ENCODE measurements at regions not wholly inside any gene's neighbourhood (a gene's known extent, or its start where the extent isn't known, plus 50 kb on each side); places are given as distances from the start of the nearest gene placed in this dataset.

DNA sequence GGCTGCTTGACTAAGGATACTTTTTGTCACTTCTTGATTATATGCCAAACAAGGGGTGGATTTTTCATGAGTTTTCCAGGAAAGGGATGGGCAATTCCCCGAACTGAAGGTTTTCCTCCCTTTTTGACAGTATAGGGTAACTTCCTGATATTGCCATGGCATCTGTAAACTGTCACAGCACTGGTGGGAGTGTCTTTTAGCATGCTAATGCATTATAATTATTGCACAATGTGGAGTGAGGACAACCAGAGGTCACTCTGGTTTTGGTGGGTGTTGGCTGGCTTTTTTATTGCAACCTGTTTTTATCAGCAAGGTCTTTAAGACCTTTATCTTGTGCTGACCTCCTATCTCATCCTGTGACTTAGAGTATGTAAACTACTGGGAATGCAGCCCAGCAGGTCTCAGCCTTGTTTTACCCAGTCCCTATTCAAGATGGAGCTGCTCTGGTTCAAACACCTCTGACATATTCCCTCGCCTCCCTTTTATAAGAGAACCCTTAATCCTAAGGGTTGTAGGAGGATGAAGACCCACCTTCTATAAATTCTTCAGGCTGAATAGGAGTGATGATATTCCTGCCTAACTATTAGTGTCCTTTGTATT is 471.2 kb downstream of the ATP23 start:
- Histone ChIP-seq H4K20me1 (ENCODE audit: control insufficient read depth, insufficient read depth, low read depth, low read length) (no peaks in the 10 kb centered on the region), H3K36me3 (ENCODE audit: control insufficient read depth, low read length) (no peaks in the 10 kb centered on the region), H3K4me3 (ENCODE audit: low read length) (no peak overlapping the region), H3K9me2 (replicated peaks; ENCODE audit: control insufficient read depth, low read length) (no peaks in the 10 kb centered on the region), H3K79me2 (ENCODE audit: control insufficient read depth, low read length) (no peaks in the 10 kb centered on the region), H3K27me3 (ENCODE audit: control insufficient read depth, low read length) (no peaks in the 10 kb centered on the region; the same call in 1 of the 2 replicates), H3K9me3 (ENCODE audit: control insufficient read depth, insufficient read depth, low read length) (no peaks in the 10 kb centered on the region; the same call in 1 of the 2 replicates), H3K4me2 (ENCODE audit: low read length) (no peak overlapping the region), H3F3A (ENCODE audit: control insufficient read depth, insufficient read depth) (no peaks in the 10 kb centered on the region), H3K27ac (ENCODE audit: low read depth, low read length) (no peak overlapping the region), H3K4me1 (ENCODE audit: control insufficient read depth, low read length) (no peaks in the 10 kb centered on the region)
- TF ChIP-seq, protein P1, sequence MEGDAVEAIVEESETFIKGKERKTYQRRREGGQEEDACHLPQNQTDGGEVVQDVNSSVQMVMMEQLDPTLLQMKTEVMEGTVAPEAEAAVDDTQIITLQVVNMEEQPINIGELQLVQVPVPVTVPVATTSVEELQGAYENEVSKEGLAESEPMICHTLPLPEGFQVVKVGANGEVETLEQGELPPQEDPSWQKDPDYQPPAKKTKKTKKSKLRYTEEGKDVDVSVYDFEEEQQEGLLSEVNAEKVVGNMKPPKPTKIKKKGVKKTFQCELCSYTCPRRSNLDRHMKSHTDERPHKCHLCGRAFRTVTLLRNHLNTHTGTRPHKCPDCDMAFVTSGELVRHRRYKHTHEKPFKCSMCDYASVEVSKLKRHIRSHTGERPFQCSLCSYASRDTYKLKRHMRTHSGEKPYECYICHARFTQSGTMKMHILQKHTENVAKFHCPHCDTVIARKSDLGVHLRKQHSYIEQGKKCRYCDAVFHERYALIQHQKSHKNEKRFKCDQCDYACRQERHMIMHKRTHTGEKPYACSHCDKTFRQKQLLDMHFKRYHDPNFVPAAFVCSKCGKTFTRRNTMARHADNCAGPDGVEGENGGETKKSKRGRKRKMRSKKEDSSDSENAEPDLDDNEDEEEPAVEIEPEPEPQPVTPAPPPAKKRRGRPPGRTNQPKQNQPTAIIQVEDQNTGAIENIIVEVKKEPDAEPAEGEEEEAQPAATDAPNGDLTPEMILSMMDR (IDR thresholded peaks at IDR 0.05; ENCODE audit: low read depth, low read length, poor library complexity, severe bottlenecking): no peak
- TF ChIP-seq EZH2phosphoT487 (IDR thresholded peaks at IDR 0.05; ENCODE audit: borderline replicate concordance, low read length): no peak

DNA sequence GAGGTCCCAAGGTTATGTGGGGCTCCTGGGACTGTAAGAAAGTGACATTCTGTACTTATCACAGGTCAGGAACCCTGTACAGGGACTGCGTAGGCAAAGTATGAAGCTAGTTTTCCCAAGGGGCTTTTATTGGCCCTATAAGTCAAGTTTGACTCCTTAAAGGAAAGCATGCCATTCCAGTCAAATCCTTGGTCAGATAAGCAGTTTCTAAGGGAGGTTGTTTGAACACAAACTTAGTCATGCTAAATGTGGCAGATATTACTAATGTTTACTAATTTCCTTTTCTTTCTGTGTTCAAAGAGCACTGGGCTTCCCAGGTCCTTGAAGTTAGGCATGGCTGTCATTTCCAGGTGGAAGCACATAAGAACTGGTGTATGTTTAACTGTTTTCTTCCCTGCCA is 472.4 kb downstream of the ATP23 start:
- H4K20me1 ChIP-seq (ENCODE audit: control insufficient read depth, insufficient read depth, low read depth, low read length): no peaks in the 10 kb centered on the region
- no peaks in the 10 kb centered on the region for H3K79me2 ChIP-seq (ENCODE audit: control insufficient read depth, low read length)
- no peaks in the 10 kb centered on the region for H3K9me2 ChIP-seq (replicated peaks; ENCODE audit: control insufficient read depth, low read length)
- H3K27me3 ChIP-seq (ENCODE audit: control insufficient read depth, low read length): no peaks in the 10 kb centered on the region; the same call in 1 of the 2 replicates
- no peak for TF ChIP-seq EZH2phosphoT487 (IDR thresholded peaks at IDR 0.05; ENCODE audit: borderline replicate concordance, low read length)
- TF ChIP-seq, protein P1 (IDR thresholded peaks at IDR 0.05; ENCODE audit: low read depth, low read length, poor library complexity, severe bottlenecking): no peak
- no peak overlapping the region for H3K4me3 ChIP-seq (ENCODE audit: low read length)
- no peaks in the 10 kb centered on the region for H3K4me1 ChIP-seq (ENCODE audit: control insufficient read depth, low read length)
- H3K27ac ChIP-seq (ENCODE audit: low read depth, low read length): no peak overlapping the region
- no peaks in the 10 kb centered on the region for H3K36me3 ChIP-seq (ENCODE audit: control insufficient read depth, low read length)
- no peaks in the 10 kb centered on the region; the same call in 1 of the 2 replicates for H3K9me3 ChIP-seq (ENCODE audit: control insufficient read depth, insufficient read depth, low read length)
- no peak overlapping the region for H3K4me2 ChIP-seq (ENCODE audit: low read length)
- H3F3A ChIP-seq (ENCODE audit: control insufficient read depth, insufficient read depth): no peaks in the 10 kb centered on the region

DNA sequence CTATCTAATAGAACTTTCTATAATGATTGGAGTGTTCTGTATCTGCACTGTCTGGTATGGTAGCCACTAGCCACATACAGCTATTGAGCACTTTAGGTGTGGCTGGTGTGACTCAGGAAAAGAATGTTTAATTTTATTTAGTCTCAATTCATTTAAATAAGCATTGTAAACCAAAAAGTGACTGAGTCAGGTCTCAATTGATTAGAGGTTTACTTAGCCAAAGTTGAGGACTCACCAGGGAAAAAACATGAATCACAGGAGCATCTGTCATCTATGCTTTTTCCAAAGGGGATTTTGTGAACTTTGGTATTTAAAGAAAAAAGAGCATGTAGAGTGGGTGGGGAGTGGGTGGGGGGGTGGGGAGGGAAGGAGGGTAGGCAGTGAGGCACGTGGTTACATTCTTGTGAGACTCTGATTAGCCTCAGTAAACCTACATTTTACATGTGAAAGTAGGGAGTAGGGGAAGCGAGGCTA is 473.1 kb downstream of the ATP23 start:
- H3K9me3 ChIP-seq (ENCODE audit: control insufficient read depth, insufficient read depth, low read length): no peaks in the 10 kb centered on the region; the same call in 1 of the 2 replicates
- H3K79me2 ChIP-seq (ENCODE audit: control insufficient read depth, low read length): no peaks in the 10 kb centered on the region
- H3K4me3 ChIP-seq (ENCODE audit: low read length): no peak overlapping the region
- no peaks in the 10 kb centered on the region for H3F3A ChIP-seq (ENCODE audit: control insufficient read depth, insufficient read depth)
- H3K27me3 ChIP-seq (ENCODE audit: control insufficient read depth, low read length): no peaks in the 10 kb centered on the region; the same call in 1 of the 2 replicates
- no peaks in the 10 kb centered on the region for H3K4me1 ChIP-seq (ENCODE audit: control insufficient read depth, low read length)
- H3K9me2 ChIP-seq (replicated peaks; ENCODE audit: control insufficient read depth, low read length): no peaks in the 10 kb centered on the region
- no peaks in the 10 kb centered on the region for H3K36me3 ChIP-seq (ENCODE audit: control insufficient read depth, low read length)
- no peak overlapping the region for H3K27ac ChIP-seq (ENCODE audit: low read depth, low read length)
- no peaks in the 10 kb centered on the region for H4K20me1 ChIP-seq (ENCODE audit: control insufficient read depth, insufficient read depth, low read depth, low read length)
- no peak for TF ChIP-seq EZH2phosphoT487 (IDR thresholded peaks at IDR 0.05; ENCODE audit: borderline replicate concordance, low read length)
- TF ChIP-seq, protein P1 (IDR thresholded peaks at IDR 0.05; ENCODE audit: low read depth, low read length, poor library complexity, severe bottlenecking): no peak
- H3K4me2 ChIP-seq (ENCODE audit: low read length): no peak overlapping the region

All from DOHH2 (cell line).